Activated T-helper 2 cell treated with anti-CD3 and anti-CD28 coated beads, Interferon-gamma antibody, Interleukin-2, Interleukin-4, amounts not matched to agents 10 μg/mL and 5 μg/mL and 100 μg/mL, durations not matched to agents 14 hours and 24 hours and 36 hours (primary cell): ENCODE measurements at regions not wholly inside any gene's neighbourhood (a gene's known extent, or its start where the extent isn't known, plus 50 kb on each side); places are given as distances from the start of the nearest gene placed in this dataset.

Source experiments
- DNase-seq: peaks from one replicate; pipeline ENCODE4 v3.0.0; 2021; ENCODE audit warnings: low spot score
- H3K27ac Mint-ChIP-seq: one replicate; pipeline ENCODE4 v1.8.0; 2021; ENCODE audit warnings: mixed read lengths
- H3K27me3 Mint-ChIP-seq: one replicate; pipeline ENCODE4 v1.8.0; 2021; ENCODE audit warnings: low read depth, mixed read lengths
- H3K36me3 Mint-ChIP-seq: one replicate; pipeline ENCODE4 v1.8.0; 2021; ENCODE audit warnings: low read depth, mixed read lengths
- H3K4me1 Mint-ChIP-seq: one replicate; pipeline ENCODE4 v1.8.0; 2021; ENCODE audit warnings: low read depth, mixed read lengths
- H3K4me3 Mint-ChIP-seq: one replicate; pipeline ENCODE4 v1.8.0; 2021; ENCODE audit warnings: low read depth, mild to moderate bottlenecking, moderate library complexity, mixed read lengths
- H3K9me3 Mint-ChIP-seq: one replicate; pipeline ENCODE4 v1.8.0; 2021; ENCODE audit warnings: mixed read lengths
- intact Hi-C: fragments of 100-400 bp; cut with micrococcal nuclease; formaldehyde crosslinking; loops from one replicate; pipeline ENCODE4 v1.15.1; 2023

- intact Hi-C loops = no loop called here
- no peaks in the 10 kb centered on the region for H3K36me3 Mint-ChIP-seq
- H3K9me3 Mint-ChIP-seq = no peaks in the 10 kb centered on the region
- no peaks in the 10 kb centered on the region for H3K27me3 Mint-ChIP-seq
- DNase-seq = no peak
- H3K27ac Mint-ChIP-seq = no peak overlapping the region
- H3K4me3 Mint-ChIP-seq = no peak overlapping the region
- H3K4me1 Mint-ChIP-seq = no peaks in the 10 kb centered on the region
Measured at GRCh38 chr13:105928901-105929300, 606.6 kb downstream of the EFNB2 start.

GRCh38 chr13:105928048-105928447, 607.4 kb downstream of the EFNB2 start:
- H3K27ac Mint-ChIP-seq = no peak overlapping the region
- intact Hi-C loops = no loop called here

GRCh38 chr13:105925496-105925895, 610.0 kb downstream of the EFNB2 start:
- no peak for DNase-seq
- no peaks in the 10 kb centered on the region for H3K4me1 Mint-ChIP-seq
- no peaks in the 10 kb centered on the region for H3K36me3 Mint-ChIP-seq
- no peak overlapping the region for H3K4me3 Mint-ChIP-seq
- H3K27ac Mint-ChIP-seq = no peak overlapping the region
- H3K27me3 Mint-ChIP-seq = no peaks in the 10 kb centered on the region
- intact Hi-C loops = no loop called here
- no peaks in the 10 kb centered on the region for H3K9me3 Mint-ChIP-seq

More at GRCh38 chr13:105928048-105928447, 607.4 kb downstream of the EFNB2 start:
- Mint-ChIP-seq H3K36me3 (no peaks in the 10 kb centered on the region), H3K4me3 (no peak overlapping the region), H3K9me3 (no peaks in the 10 kb centered on the region), H3K4me1 (no peaks in the 10 kb centered on the region), H3K27me3 (no peaks in the 10 kb centered on the region)
- no peak for DNase-seq

GRCh38 chr13:105921711-105922110, 613.8 kb downstream of the EFNB2 start:
- intact Hi-C loops = no loop called here
- no peak overlapping the region for H3K4me3 Mint-ChIP-seq
- no peak for DNase-seq
- H3K27me3 Mint-ChIP-seq = no peaks in the 10 kb centered on the region
- no peaks in the 10 kb centered on the region for H3K4me1 Mint-ChIP-seq
- no peaks in the 10 kb centered on the region for H3K9me3 Mint-ChIP-seq
- no peak overlapping the region for H3K27ac Mint-ChIP-seq
- H3K36me3 Mint-ChIP-seq = no peaks in the 10 kb centered on the region

- no peaks in the 10 kb centered on the region for H3K27me3 Mint-ChIP-seq
- H3K9me3 Mint-ChIP-seq = no peaks in the 10 kb centered on the region
- no peak overlapping the region for H3K27ac Mint-ChIP-seq
- H3K4me1 Mint-ChIP-seq = no peaks in the 10 kb centered on the region
- no peaks in the 10 kb centered on the region for H3K36me3 Mint-ChIP-seq
- no peak overlapping the region for H3K4me3 Mint-ChIP-seq
- intact Hi-C loops = no loop called here
- no peak for DNase-seq
Measured at GRCh38 chr13:105920370-105920769, 615.1 kb downstream of the EFNB2 start.

GRCh38 chr13:105918842-105919741, 616.4 kb downstream of the EFNB2 start:
- Mint-ChIP-seq H3K27ac (no peak overlapping the region), H3K4me3 (no peak overlapping the region), H3K9me3 (no peaks in the 10 kb centered on the region), H3K36me3 (no peaks in the 10 kb centered on the region), H3K27me3 (no peaks in the 10 kb centered on the region), H3K4me1 (no peaks in the 10 kb centered on the region)
- intact Hi-C loops = no loop called here
- DNase-seq = no peak

- H3K27me3 Mint-ChIP-seq = peaks cover 4% of the 10 kb centered on the region
- no peak for DNase-seq
- H3K9me3 Mint-ChIP-seq = no peaks in the 10 kb centered on the region
- no peaks in the 10 kb centered on the region for H3K4me1 Mint-ChIP-seq
- no peak overlapping the region for H3K27ac Mint-ChIP-seq
- intact Hi-C loops = no loop called here
- H3K4me3 Mint-ChIP-seq = no peak overlapping the region
- no peaks in the 10 kb centered on the region for H3K36me3 Mint-ChIP-seq
Measured at GRCh38 chr13:105915146-105915850, 620.2 kb downstream of the EFNB2 start.

GRCh38 chr13:105914291-105915036, 621.0 kb downstream of the EFNB2 start:
- H3K4me3 Mint-ChIP-seq = no peak overlapping the region
- no peaks in the 10 kb centered on the region for H3K9me3 Mint-ChIP-seq
- no peaks in the 10 kb centered on the region for H3K4me1 Mint-ChIP-seq
- peaks cover 6% of the 10 kb centered on the region for H3K27me3 Mint-ChIP-seq
- H3K27ac Mint-ChIP-seq = no peak overlapping the region
- intact Hi-C loops = no loop called here
- H3K36me3 Mint-ChIP-seq = no peaks in the 10 kb centered on the region
- DNase-seq = no peak

- Mint-ChIP-seq H3K4me3 (no peak overlapping the region), H3K27me3 (peaks cover 6% of the 10 kb centered on the region), H3K36me3 (no peaks in the 10 kb centered on the region), H3K27ac (no peak overlapping the region), H3K4me1 (peaks cover 7% of the 10 kb centered on the region), H3K9me3 (no peaks in the 10 kb centered on the region)
- intact Hi-C loops = no loop called here
- DNase-seq = no peak
Measured at GRCh38 chr13:105908586-105908985, 626.9 kb downstream of the EFNB2 start.

- intact Hi-C loops = no loop called here
- no peaks in the 10 kb centered on the region for H3K9me3 Mint-ChIP-seq
Measured at GRCh38 chr13:105907319-105908019, 628.0 kb downstream of the EFNB2 start.

GRCh38 chr13:105906746-105907145, 628.7 kb downstream of the EFNB2 start:
- no peak overlapping the region for H3K4me3 Mint-ChIP-seq
- intact Hi-C loops = no loop called here
- no peak overlapping the region for H3K27ac Mint-ChIP-seq
- no peaks in the 10 kb centered on the region for H3K9me3 Mint-ChIP-seq
- H3K4me1 Mint-ChIP-seq = peaks cover 7% of the 10 kb centered on the region
- no peaks in the 10 kb centered on the region for H3K36me3 Mint-ChIP-seq
- no peak for DNase-seq
- peaks cover 6% of the 10 kb centered on the region for H3K27me3 Mint-ChIP-seq

More at GRCh38 chr13:105907319-105908019, 628.0 kb downstream of the EFNB2 start:
- Mint-ChIP-seq H3K27ac (no peak overlapping the region), H3K4me1 (peaks cover 7% of the 10 kb centered on the region), H3K4me3 (no peak overlapping the region), H3K36me3 (no peaks in the 10 kb centered on the region), H3K27me3 (peaks cover 6% of the 10 kb centered on the region)
- no peak for DNase-seq

- H3K27me3 Mint-ChIP-seq = no peaks in the 10 kb centered on the region
- no peak overlapping the region for H3K4me3 Mint-ChIP-seq
- no peaks in the 10 kb centered on the region for H3K36me3 Mint-ChIP-seq
Measured at GRCh38 chr13:105904034-105904742, 631.3 kb downstream of the EFNB2 start.

More at GRCh38 chr13:105904034-105904742, 631.3 kb downstream of the EFNB2 start:
- H3K4me1 Mint-ChIP-seq = peaks cover 7% of the 10 kb centered on the region
- H3K9me3 Mint-ChIP-seq = no peaks in the 10 kb centered on the region
- intact Hi-C loops = no loop called here
- DNase-seq = no peak
- H3K27ac Mint-ChIP-seq = no peak overlapping the region
